ENCODE measurements at regions not wholly inside any gene's neighbourhood (a gene's known extent, or its start where the extent isn't known, plus 50 kb on each side); places are given as distances from the start of the nearest gene placed in this dataset.

DNA sequence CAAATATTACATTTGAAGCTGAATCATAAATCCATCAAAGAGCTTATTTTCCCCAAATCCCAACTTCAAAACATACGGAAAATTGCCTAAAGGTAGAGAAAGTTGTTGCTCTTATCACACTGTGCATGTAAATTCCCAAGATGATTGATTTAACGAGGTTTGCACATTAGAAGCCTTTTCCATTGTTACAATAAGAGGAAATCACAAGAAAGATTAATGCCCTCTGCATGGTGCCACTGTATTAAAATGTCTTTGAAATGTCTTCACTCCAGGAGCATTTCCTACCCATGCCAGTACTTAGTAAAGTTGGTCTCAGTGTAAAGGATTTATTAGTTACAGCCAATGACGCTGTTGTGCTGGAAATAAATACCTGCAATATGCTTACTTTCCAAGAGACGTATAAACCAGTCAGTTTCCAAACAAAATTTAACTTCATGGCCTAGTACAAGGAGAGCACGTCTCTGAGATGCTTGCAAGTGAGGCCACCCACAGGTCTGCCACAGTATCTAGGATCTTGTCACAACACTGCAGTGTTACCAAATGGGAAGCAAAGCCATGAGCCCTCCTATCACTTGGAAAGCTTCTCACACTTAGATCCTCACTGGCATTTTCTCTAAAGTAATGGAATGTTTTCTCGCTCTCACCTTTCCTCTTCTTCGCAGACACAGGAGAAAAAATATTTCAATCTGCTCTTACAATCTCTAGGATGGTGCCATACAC, 112.4 kb downstream of the CETN3 start:
- TF ChIP-seq, protein P1, sequence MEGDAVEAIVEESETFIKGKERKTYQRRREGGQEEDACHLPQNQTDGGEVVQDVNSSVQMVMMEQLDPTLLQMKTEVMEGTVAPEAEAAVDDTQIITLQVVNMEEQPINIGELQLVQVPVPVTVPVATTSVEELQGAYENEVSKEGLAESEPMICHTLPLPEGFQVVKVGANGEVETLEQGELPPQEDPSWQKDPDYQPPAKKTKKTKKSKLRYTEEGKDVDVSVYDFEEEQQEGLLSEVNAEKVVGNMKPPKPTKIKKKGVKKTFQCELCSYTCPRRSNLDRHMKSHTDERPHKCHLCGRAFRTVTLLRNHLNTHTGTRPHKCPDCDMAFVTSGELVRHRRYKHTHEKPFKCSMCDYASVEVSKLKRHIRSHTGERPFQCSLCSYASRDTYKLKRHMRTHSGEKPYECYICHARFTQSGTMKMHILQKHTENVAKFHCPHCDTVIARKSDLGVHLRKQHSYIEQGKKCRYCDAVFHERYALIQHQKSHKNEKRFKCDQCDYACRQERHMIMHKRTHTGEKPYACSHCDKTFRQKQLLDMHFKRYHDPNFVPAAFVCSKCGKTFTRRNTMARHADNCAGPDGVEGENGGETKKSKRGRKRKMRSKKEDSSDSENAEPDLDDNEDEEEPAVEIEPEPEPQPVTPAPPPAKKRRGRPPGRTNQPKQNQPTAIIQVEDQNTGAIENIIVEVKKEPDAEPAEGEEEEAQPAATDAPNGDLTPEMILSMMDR (IDR thresholded peaks at IDR 0.05; ENCODE audit: insufficient read depth, low read length) = no peak
- TF ChIP-seq POLR2AphosphoS5 (IDR thresholded peaks at IDR 0.05; ENCODE audit: low read depth) = no peak
- TF ChIP-seq, protein P2, sequence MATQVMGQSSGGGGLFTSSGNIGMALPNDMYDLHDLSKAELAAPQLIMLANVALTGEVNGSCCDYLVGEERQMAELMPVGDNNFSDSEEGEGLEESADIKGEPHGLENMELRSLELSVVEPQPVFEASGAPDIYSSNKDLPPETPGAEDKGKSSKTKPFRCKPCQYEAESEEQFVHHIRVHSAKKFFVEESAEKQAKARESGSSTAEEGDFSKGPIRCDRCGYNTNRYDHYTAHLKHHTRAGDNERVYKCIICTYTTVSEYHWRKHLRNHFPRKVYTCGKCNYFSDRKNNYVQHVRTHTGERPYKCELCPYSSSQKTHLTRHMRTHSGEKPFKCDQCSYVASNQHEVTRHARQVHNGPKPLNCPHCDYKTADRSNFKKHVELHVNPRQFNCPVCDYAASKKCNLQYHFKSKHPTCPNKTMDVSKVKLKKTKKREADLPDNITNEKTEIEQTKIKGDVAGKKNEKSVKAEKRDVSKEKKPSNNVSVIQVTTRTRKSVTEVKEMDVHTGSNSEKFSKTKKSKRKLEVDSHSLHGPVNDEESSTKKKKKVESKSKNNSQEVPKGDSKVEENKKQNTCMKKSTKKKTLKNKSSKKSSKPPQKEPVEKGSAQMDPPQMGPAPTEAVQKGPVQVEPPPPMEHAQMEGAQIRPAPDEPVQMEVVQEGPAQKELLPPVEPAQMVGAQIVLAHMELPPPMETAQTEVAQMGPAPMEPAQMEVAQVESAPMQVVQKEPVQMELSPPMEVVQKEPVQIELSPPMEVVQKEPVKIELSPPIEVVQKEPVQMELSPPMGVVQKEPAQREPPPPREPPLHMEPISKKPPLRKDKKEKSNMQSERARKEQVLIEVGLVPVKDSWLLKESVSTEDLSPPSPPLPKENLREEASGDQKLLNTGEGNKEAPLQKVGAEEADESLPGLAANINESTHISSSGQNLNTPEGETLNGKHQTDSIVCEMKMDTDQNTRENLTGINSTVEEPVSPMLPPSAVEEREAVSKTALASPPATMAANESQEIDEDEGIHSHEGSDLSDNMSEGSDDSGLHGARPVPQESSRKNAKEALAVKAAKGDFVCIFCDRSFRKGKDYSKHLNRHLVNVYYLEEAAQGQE (IDR thresholded peaks at IDR 0.05; ENCODE audit: insufficient replicate concordance, low read depth) = no peak
- H3K27me3 ChIP-seq (ENCODE audit: insufficient read depth, poor library complexity, severe bottlenecking) = no peaks in the 10 kb centered on the region
- no peak overlapping the region for H3K4me3 ChIP-seq (replicated peaks; ENCODE audit: insufficient read depth, low read length)
- no peak for DNase-seq (ENCODE audit: low read depth in 1 of 2, low spot score in 1 of 2)
- no peak overlapping the region for H3K27ac ChIP-seq (replicated peaks)

DNA sequence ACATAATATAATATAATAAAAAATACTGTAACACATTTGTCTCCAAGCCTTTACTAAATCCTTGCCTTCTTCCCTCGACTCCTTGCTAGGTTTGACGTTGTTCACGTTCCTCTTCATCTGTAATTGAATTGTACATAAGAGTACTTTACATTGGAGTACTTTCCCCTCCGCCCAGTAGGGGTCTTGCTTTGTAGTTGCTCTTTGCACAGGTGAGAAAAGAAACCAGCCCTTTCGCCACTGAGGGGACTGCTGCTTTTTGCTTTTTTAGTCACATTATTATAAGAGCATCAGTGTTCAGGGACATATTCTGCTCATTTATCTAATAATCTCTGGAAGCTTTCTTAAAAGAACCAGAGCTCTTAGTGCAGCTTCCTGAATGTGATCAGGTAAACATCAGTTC, 115.0 kb downstream of the CETN3 start:
- Histone ChIP-seq H3K27ac (replicated peaks) (no peak overlapping the region), H3K4me3 (replicated peaks; ENCODE audit: insufficient read depth, low read length) (no peak overlapping the region), H3K27me3 (ENCODE audit: insufficient read depth, poor library complexity, severe bottlenecking) (no peaks in the 10 kb centered on the region)
- no peak for TF ChIP-seq SPI1 (IDR thresholded peaks at IDR 0.05; ENCODE audit: borderline replicate concordance, low read depth)
- TF ChIP-seq GABPA (IDR thresholded peaks at IDR 0.05; ENCODE audit: low read depth) = no peak
- TF ChIP-seq, protein P2 (IDR thresholded peaks at IDR 0.05; ENCODE audit: insufficient replicate concordance, low read depth) = no peak
- no peak for TF ChIP-seq POLR2AphosphoS5 (IDR thresholded peaks at IDR 0.05; ENCODE audit: low read depth)
- TF ChIP-seq, protein P1 (IDR thresholded peaks at IDR 0.05; ENCODE audit: insufficient read depth, low read length) = no peak
- no peak for DNase-seq (ENCODE audit: low read depth in 1 of 2, low spot score in 1 of 2)

DNA sequence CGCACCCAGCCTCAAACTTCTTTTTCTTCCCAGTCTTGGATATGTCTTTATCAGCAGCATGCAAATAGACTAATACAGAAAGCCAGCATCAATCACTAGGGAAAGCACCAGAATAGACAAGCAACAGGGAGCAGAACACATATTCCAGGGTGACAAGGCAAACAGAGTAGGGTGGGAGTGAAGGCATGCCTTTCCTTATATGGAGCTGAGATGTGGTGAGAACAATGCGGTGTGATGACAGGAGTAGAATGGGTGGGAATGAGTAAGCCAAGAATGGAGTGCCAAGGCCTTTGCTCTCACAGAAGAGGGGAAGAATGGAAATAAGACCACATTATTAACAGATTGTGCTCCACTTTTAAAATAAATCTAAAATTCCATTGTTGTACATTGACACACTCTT, 115.6 kb downstream of the CETN3 start:
- Histone ChIP-seq H3K27me3 (ENCODE audit: insufficient read depth, poor library complexity, severe bottlenecking) (no peaks in the 10 kb centered on the region), H3K4me3 (replicated peaks; ENCODE audit: insufficient read depth, low read length) (no peak overlapping the region), H3K27ac (replicated peaks) (no peak overlapping the region)
- no peak for DNase-seq (ENCODE audit: low read depth in 1 of 2, low spot score in 1 of 2)
- TF ChIP-seq, protein P1 (IDR thresholded peaks at IDR 0.05; ENCODE audit: insufficient read depth, low read length) = no peak
- no peak for TF ChIP-seq GABPA (IDR thresholded peaks at IDR 0.05; ENCODE audit: low read depth)
- no peak for TF ChIP-seq POLR2AphosphoS5 (IDR thresholded peaks at IDR 0.05; ENCODE audit: low read depth)
- TF ChIP-seq SPI1 (IDR thresholded peaks at IDR 0.05; ENCODE audit: borderline replicate concordance, low read depth) = no peak
- TF ChIP-seq, protein P2 (IDR thresholded peaks at IDR 0.05; ENCODE audit: insufficient replicate concordance, low read depth) = no peak
